GM18511 (cell line): ENCODE measurements at regions not wholly inside any gene's neighbourhood (a gene's known extent, or its start where the extent isn't known, plus 50 kb on each side); places are given as distances from the start of the nearest gene placed in this dataset.

Experiments
- ATAC-seq: cut with Tn5 transposase; IDR thresholded peaks from one replicate; pipeline ENCODE4 v1.9.1; 2021; ENCODE audit warnings: mild to moderate bottlenecking, moderate library complexity; ENCODE audit not compliant: unreplicated experiment

DNA sequence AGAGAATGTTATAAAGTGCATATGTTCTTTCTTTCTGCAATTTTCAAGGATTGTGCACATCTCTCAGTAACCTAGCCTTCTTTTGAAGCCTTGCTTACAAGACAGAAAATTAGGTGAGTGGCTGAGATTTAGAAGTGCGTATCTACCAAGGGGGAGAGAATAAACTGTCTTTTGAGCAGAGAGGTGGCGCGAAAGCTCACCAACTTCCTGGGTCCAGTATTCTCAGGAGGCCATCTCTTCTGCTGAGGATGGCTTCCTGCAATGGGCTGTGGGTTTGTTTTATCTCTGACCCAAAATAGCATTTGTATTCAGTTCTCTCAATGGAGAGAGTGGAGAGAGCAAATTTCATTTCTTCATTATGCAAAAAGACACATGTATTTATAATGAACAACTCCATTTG, 75.4 kb upstream of the RPS23 start:
- ATAC-seq = no peak

GRCh38 chr5:82352146-82352791, 74.1 kb upstream of the RPS23 start:
- no peak for ATAC-seq

DNA sequence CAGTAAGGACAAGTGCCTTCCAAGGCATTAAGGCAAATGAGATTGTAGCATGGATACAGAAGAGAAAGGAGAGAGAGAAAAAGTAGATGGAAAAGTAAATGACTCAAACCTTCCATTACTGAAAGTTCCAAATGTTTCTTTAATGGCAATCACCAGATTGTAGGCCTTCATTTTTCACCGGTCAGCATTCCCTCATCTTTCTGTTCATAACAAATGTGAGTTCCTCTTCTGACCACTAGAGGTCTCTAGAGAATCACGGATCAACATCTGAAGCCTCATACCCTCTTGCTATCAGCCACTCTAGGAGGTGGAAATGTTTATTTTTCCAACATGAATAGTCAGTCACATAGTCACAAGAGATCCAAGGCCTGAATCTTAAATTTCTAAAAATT, 73.6 kb upstream of the RPS23 start:
- ATAC-seq = peak; percentile 81

DNA sequence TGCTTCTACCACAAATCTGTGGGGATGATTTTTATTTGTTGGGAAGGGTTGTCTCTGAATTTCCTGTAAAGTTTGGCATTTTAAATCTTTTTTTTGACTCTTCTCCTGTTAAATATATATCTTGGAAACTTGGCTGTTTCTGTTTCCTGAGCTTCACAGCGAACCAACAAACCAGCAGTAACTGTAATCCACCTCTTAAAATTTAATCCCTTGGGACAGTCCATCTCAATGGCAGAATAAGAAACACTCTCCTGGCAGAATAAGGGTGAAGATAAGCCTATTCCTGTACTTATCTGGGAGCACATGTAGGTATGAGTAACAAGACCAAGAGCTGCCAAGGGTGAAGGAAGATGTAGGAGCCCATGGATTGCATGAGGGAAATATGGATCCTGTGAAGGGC, 73.1 kb upstream of the RPS23 start:
- ATAC-seq = no peak

DNA sequence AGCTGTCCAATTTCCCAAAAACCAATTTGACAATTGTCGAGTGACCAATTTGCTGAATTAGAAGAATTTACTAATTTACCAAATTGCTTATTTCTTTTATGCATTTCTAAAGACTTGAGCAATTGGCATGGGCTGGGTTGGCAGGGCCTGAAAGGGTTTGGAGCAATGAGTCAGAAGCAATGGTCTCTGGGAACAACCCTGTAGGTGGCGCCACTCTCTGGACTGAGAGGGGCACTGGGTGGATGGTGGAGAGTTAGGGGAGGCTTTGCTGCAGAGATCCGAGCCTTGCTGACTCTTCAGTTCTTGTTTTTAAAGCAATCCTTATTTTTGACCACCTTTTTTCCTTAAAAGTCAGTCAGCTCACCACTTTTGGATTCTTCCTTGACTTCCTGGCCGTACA, 71.5 kb upstream of the RPS23 start:
- ATAC-seq = no peak

GRCh38 chr5:82348784-82349425, 70.8 kb upstream of the RPS23 start:
- no peak for ATAC-seq

DNA sequence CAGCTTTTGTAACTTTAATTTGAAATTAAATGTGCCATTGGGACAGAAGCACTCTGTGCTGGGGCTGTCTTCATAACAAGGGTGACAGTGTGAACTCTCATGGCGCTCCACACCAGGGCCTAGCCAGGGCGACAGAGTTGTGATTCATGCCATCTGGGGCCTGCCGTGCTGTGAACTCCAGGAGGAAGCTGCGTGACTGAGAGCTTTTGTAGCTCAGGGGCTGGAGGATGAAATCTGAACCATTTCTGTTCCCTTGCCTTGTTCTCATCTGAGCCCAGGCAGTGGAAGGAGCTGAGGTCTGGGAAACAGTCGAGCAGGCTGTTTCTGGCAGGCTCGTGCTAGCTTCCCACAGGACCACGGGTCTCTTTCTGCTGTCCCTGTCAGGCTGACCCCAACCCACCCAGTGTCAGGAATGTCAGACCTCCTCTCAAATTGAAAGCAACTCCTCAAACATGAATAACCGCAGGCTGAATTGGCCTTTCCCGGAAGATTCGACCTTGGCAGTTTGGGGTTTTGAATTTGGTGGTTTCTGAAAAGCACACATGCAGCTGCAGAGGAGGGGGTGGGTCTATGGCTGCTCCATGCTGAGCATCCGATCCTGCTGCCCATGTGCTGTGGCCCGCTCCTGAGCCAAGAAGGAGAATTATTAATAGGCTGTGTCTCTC, 69.2 kb upstream of the RPS23 start:
- no peak for ATAC-seq

GRCh38 chr5:82346399-82347165, 68.4 kb upstream of the RPS23 start:
- ATAC-seq = no peak

DNA sequence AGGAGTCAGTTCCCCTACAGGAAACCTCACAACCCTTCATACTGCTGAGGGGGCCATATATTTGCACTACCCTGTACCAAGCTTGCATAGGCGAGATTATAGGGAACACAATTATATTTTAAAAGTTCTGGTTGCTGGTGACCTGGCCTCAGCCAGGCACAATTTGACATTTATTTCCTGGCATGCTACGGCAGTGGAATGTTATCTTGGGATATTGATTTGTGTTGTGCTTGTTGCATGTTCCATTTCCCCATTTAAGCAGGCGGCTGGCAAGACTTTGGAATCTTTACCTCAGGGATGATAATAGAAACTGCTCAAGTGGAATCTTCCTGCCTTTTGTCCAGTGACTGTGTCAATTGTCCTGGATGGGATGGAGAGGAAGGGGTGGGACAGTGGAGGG, 67.0 kb upstream of the RPS23 start:
- no peak for ATAC-seq

GRCh38 chr5:82341325-82341724, 63.2 kb upstream of the RPS23 start:
- ATAC-seq = no peak

GRCh38 chr5:82340799-82341198, 62.6 kb upstream of the RPS23 start:
- ATAC-seq = no peak

- ATAC-seq = no peak
Measured at GRCh38 chr5:82339792-82340191, 61.6 kb upstream of the RPS23 start.

- no peak for ATAC-seq
Measured at GRCh38 chr5:82338771-82339373, 60.7 kb upstream of the RPS23 start.

DNA sequence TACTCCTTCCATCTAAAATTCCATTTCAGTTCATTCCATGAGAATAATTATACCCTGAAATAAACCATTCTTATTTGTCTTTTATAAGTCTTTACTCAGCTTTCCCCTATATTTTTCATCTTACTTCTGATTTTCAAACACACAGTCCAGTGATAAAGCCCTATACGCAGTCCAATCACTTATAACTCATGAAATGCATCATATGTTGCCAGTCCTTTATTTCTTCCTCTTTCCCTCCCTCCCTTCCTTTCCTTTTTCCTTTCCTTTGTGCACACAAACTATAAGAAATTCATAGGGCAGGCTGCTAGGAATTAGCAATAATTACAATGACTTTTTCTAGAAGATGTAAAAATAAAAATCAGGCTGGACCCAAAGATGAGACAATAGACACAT, 58.8 kb upstream of the RPS23 start:
- no peak for ATAC-seq

DNA sequence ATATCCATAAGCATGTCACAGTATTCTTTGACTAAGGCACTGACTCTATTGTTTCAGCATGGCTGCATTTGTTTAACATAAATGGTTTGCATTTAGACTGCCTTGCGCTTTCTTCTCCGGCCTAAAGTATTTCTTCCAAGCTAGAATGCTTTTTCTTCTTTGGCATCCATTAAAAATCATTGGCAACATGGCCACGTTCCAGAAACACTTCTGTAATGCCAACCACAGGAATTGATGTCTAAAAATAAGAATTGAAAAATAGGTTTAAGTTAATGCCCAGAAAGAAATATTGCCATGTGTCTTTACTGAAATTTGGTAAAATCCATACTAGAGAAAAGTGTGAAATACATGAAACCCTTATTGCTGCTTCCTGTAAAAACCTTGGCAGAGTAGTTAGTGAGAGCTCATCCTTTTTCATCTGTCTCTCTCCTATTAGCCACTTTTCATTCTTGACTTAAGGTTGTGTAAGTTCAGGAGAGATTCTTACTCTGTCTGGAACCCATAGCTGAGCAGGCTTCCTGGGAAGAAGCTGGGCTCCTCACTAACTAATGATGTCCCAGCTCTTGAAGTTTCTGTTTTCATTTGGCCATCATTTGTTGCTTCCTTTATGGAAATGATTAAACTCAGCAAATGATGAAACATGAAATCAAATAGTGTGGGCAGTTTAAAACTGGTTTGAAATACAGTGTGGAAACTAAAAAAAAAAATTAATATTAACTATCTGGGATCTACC, 58.2 kb upstream of the RPS23 start:
- no peak for ATAC-seq

DNA sequence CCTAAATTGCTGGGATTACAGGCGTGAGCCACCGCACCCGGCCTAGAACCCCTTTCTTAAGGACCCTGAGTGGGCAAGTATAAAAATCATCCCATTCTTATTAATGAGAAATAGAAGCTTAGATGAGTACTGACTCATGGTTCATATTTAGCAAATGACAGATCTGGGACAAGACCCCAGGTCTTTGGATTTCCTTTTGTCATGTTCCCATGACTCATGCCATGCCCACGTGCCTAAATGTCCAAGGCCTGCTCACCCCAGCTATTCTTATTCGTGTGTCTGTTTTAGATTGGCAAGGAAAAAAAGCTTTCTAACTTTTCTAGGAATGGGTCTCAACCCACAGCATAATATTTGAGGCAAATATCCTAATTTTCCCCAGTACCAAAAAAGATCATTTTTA, 57.7 kb upstream of the RPS23 start:
- no peak for ATAC-seq

GRCh38 chr5:82334856-82335255, 56.7 kb upstream of the RPS23 start:
- ATAC-seq = no peak

- no peak for ATAC-seq
Measured at GRCh38 chr5:82334085-82334692, 56.0 kb upstream of the RPS23 start.

- no peak for ATAC-seq
Measured at GRCh38 chr5:82332886-82333615, 54.9 kb upstream of the RPS23 start.
